Panc1 (cell line): ENCODE measurements at regions not wholly inside any gene's neighbourhood (a gene's known extent, or its start where the extent isn't known, plus 50 kb on each side); places are given as distances from the start of the nearest gene placed in this dataset.

Experiments
- ATAC-seq: fragments of 200-7000 bp; cut with Tn5 transposase; 2 replicates; pipeline ENCODE4 v1.9.1; 2020; ENCODE audit warnings: mild to moderate bottlenecking, moderate library complexity
- BruUV-seq: library from RNA; stranded (reverse); fragments of 400-500 nt; replicated peaks from 2 replicates; lab custom pipeline; 2021; lab: Mats Ljungman, UMichigan
- CTCF ChIA-PET: fragments of 300-600 bp; sonication (Branson Sonifier 250); formaldehyde crosslinking; loops from one replicate; lab custom pipeline; 2022; ENCODE audit warnings: antibody characterized with exemption; lab: Charles Lee
- POLR2A ChIA-PET: fragments of 300-600 bp; sonication (Branson Sonifier 250); formaldehyde crosslinking; loops from one replicate; lab custom pipeline; 2022; ENCODE audit warnings: antibody characterized with exemption; lab: Charles Lee
- DNase-seq: peaks from one replicate; pipeline ENCODE4 v3.0.0-alpha.2; 2010; ENCODE audit warnings: low read depth, low spot score
- H3K27ac ChIP-seq: 2 replicates; pipeline ENCODE4 v1.5.1; 2011; ENCODE audit warnings: mild to moderate bottlenecking, low read length, inconsistent platforms
- H3K27me3 ChIP-seq: fragments of 200-500 bp; sonication (Bioruptor generic); 2 replicates; pipeline ENCODE4 v1.6.0; 2014; ENCODE audit warnings: low read length, inconsistent platforms; ENCODE audit not compliant: control insufficient read depth, insufficient read depth
- H3K36me3 ChIP-seq: fragments of 200-500 bp; sonication (Bioruptor generic); 2 replicates; pipeline ENCODE4 v1.5.1; 2014; ENCODE audit warnings: inconsistent platforms, mild to moderate bottlenecking, low read length, moderate library complexity; ENCODE audit not compliant: control insufficient read depth, insufficient read depth
- H3K4me1 ChIP-seq: 2 replicates; pipeline ENCODE4 v1.5.1; 2011; ENCODE audit warnings: inconsistent platforms, mild to moderate bottlenecking, low read length, moderate library complexity; ENCODE audit not compliant: control insufficient read depth, insufficient read depth
- H3K4me3 ChIP-seq, 2 experiments: 2 replicates each; pipeline ENCODE4 v1.5.1; 2011 to 2012; ENCODE audit warnings: low read depth in 2 of 2, low read length in 2 of 2, mild to moderate bottlenecking in 2 of 2, inconsistent platforms in 1 of 2, moderate library complexity in 1 of 2
- H3K9me3 ChIP-seq: fragments of 200-500 bp; sonication (Bioruptor generic); 2 replicates; pipeline ENCODE4 v1.5.1; 2014; ENCODE audit warnings: low read depth, mild to moderate bottlenecking, inconsistent platforms, low read length, moderate library complexity; ENCODE audit not compliant: control insufficient read depth, insufficient read depth
- POLR2AphosphoS5 ChIP-seq: IDR thresholded peaks from 2 replicates; pipeline ENCODE4 v1.6.1; 2012; ENCODE audit warnings: mild to moderate bottlenecking, low read depth, low read length, moderate library complexity
- SIN3A ChIP-seq: IDR thresholded peaks from 2 replicates; pipeline ENCODE4 v1.6.1; 2012; ENCODE audit warnings: low read depth, mild to moderate bottlenecking, low read length, moderate library complexity, borderline replicate concordance; ENCODE audit not compliant: insufficient read depth
- TCF7L2 ChIP-seq: IDR thresholded peaks from 2 replicates; pipeline ENCODE4 v1.6.1; 2011; ENCODE audit warnings: mild to moderate bottlenecking, low read depth, low read length, inconsistent platforms
- in situ Hi-C: cut with HindIII; loops from 2 replicates; pipeline ENCODE4 v1.10.0; 2016; ENCODE audit warnings: low sequenced_read_pairs, low pct_unique_long_range_greater_than_20kb
- intact Hi-C: fragments of 100-400 bp; cut with micrococcal nuclease; formaldehyde crosslinking; loops from one replicate; pipeline ENCODE4 v1.10.0; 2022; ENCODE audit not compliant: unreplicated experiment
- TF ChIP-seq, protein P1 (sequence below): fragments of 450-650 bp; IDR thresholded peaks from 2 replicates; pipeline ENCODE4 v1.5.1; 2017; ENCODE audit warnings: mild to moderate bottlenecking
- TF ChIP-seq, protein P2 (sequence below), 2 experiments: IDR thresholded peaks; 2 replicates each; pipeline ENCODE4 v1.6.1; 2011 to 2012; ENCODE audit warnings: low read depth in 2 of 2, control low read depth in 1 of 2, low read length in 1 of 2, mild to moderate bottlenecking in 1 of 2, moderate library complexity in 1 of 2; ENCODE audit not compliant: insufficient read depth in 1 of 2

- TF ChIP-seq POLR2AphosphoS5 = no peak
- TF ChIP-seq, protein P1, sequence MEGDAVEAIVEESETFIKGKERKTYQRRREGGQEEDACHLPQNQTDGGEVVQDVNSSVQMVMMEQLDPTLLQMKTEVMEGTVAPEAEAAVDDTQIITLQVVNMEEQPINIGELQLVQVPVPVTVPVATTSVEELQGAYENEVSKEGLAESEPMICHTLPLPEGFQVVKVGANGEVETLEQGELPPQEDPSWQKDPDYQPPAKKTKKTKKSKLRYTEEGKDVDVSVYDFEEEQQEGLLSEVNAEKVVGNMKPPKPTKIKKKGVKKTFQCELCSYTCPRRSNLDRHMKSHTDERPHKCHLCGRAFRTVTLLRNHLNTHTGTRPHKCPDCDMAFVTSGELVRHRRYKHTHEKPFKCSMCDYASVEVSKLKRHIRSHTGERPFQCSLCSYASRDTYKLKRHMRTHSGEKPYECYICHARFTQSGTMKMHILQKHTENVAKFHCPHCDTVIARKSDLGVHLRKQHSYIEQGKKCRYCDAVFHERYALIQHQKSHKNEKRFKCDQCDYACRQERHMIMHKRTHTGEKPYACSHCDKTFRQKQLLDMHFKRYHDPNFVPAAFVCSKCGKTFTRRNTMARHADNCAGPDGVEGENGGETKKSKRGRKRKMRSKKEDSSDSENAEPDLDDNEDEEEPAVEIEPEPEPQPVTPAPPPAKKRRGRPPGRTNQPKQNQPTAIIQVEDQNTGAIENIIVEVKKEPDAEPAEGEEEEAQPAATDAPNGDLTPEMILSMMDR = no peak
- TF ChIP-seq, protein P2, sequence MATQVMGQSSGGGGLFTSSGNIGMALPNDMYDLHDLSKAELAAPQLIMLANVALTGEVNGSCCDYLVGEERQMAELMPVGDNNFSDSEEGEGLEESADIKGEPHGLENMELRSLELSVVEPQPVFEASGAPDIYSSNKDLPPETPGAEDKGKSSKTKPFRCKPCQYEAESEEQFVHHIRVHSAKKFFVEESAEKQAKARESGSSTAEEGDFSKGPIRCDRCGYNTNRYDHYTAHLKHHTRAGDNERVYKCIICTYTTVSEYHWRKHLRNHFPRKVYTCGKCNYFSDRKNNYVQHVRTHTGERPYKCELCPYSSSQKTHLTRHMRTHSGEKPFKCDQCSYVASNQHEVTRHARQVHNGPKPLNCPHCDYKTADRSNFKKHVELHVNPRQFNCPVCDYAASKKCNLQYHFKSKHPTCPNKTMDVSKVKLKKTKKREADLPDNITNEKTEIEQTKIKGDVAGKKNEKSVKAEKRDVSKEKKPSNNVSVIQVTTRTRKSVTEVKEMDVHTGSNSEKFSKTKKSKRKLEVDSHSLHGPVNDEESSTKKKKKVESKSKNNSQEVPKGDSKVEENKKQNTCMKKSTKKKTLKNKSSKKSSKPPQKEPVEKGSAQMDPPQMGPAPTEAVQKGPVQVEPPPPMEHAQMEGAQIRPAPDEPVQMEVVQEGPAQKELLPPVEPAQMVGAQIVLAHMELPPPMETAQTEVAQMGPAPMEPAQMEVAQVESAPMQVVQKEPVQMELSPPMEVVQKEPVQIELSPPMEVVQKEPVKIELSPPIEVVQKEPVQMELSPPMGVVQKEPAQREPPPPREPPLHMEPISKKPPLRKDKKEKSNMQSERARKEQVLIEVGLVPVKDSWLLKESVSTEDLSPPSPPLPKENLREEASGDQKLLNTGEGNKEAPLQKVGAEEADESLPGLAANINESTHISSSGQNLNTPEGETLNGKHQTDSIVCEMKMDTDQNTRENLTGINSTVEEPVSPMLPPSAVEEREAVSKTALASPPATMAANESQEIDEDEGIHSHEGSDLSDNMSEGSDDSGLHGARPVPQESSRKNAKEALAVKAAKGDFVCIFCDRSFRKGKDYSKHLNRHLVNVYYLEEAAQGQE (IDR thresholded peaks at IDR 0.05; ENCODE audit: insufficient read depth in 1 of 2, low read depth in 2 of 2, low read length in 1 of 2) = no peak
- no peak for TF ChIP-seq TCF7L2
- TF ChIP-seq SIN3A = no peak
- no peaks in the 10 kb centered on the region for H3K27me3 ChIP-seq
- BruUV-seq = no TSS peak
- intact Hi-C loops = no loop called here
- no peak overlapping the region for H3K27ac ChIP-seq
- no peaks in the 10 kb centered on the region for H3K9me3 ChIP-seq
- POLR2A ChIA-PET = no interaction called here
- CTCF ChIA-PET = no interaction called here
- no peaks in the 10 kb centered on the region for H3K4me1 ChIP-seq
- ATAC-seq (no peak), DNase-seq (no peak)
- H3K36me3 ChIP-seq = no peaks in the 10 kb centered on the region
- in situ Hi-C loops = no loop called here
- no peak overlapping the region for H3K4me3 ChIP-seq
Observed at GRCh38 chr5:54775645-54776044, 209.7 kb downstream of the ESM1 start.

GRCh38 chr5:54774281-54775170 is 210.9 kb downstream of the ESM1 start:
- CTCF ChIA-PET = no interaction called here
- POLR2A ChIA-PET = no interaction called here
- ATAC-seq (no peak), DNase-seq (no peak)
- in situ Hi-C loops = no loop called here
- H3K27me3 ChIP-seq = no peaks in the 10 kb centered on the region
- H3K9me3 ChIP-seq = no peaks in the 10 kb centered on the region
- no peak overlapping the region for H3K27ac ChIP-seq
- no TSS peak for BruUV-seq
- no peak overlapping the region for H3K4me3 ChIP-seq
- intact Hi-C loops = no loop called here
- H3K36me3 ChIP-seq = no peaks in the 10 kb centered on the region
- no peaks in the 10 kb centered on the region for H3K4me1 ChIP-seq
- TF ChIP-seq TCF7L2 (no peak), POLR2AphosphoS5 (no peak), SIN3A (no peak)
- TF ChIP-seq, protein P1 = no peak
- TF ChIP-seq, protein P2 (IDR thresholded peaks at IDR 0.05; ENCODE audit: insufficient read depth in 1 of 2, low read depth in 2 of 2, low read length in 1 of 2) = no peak
